Parathyroid adenoma (tissue), 2 donors: ENCODE measurements at regions not wholly inside any gene's neighbourhood (a gene's known extent, or its start where the extent isn't known, plus 50 kb on each side); places are given as distances from the start of the nearest gene placed in this dataset.

Experiments used
- H2AFZ ChIP-seq: fragments of 300-600 bp; sonication (generic); one replicate; pipeline ENCODE4 v1.7.0; 2017; ENCODE audit warnings: antibody characterized with exemption, mild to moderate bottlenecking
- H3K27ac ChIP-seq: fragments of 300-600 bp; sonication (generic); one replicate; pipeline ENCODE4 v1.7.0; 2017
- H3K27me3 ChIP-seq: fragments of 300-600 bp; sonication (generic); one replicate; pipeline ENCODE4 v1.7.0; 2017; ENCODE audit warnings: low read length; ENCODE audit not compliant: control insufficient read depth, insufficient read depth
- H3K36me3 ChIP-seq: fragments of 300-600 bp; sonication (generic); one replicate; pipeline ENCODE4 v1.7.0; 2017; ENCODE audit warnings: low read length; ENCODE audit not compliant: control insufficient read depth, insufficient read depth
- H3K4me1 ChIP-seq: fragments of 300-600 bp; sonication (generic); one replicate; pipeline ENCODE4 v1.7.0; 2017; ENCODE audit warnings: control low read depth
- H3K4me2 ChIP-seq: fragments of 300-600 bp; sonication (generic); one replicate; pipeline ENCODE4 v1.7.0; 2017; ENCODE audit warnings: low read length
- H3K4me3 ChIP-seq: fragments of 300-600 bp; sonication (generic); one replicate; pipeline ENCODE4 v1.7.0; 2017; ENCODE audit warnings: low read depth, low read length
- H3K79me2 ChIP-seq: fragments of 300-600 bp; sonication (generic); one replicate; pipeline ENCODE4 v1.7.0; 2017; ENCODE audit warnings: control low read depth
- H3K9ac ChIP-seq: fragments of 300-600 bp; sonication (generic); one replicate; pipeline ENCODE4 v1.7.0; 2017; ENCODE audit warnings: mild to moderate bottlenecking
- H3K9me3 ChIP-seq: fragments of 300-600 bp; sonication (generic); one replicate; pipeline ENCODE4 v1.7.0; 2017; ENCODE audit warnings: low read length; ENCODE audit not compliant: control insufficient read depth
- CTCF ChIP-seq: fragments of 300-600 bp; sonication (generic); IDR thresholded peaks from one replicate; pipeline ENCODE4 v1.7.0; 2017; ENCODE audit warnings: antibody characterized with exemption, mild to moderate bottlenecking
- donor health status: primary hyperparathyroidism.

GRCh38 chr2:134070281-134070741 is 183.6 kb upstream of the MGAT5 start:
- Histone ChIP-seq H3K9me3 (no peaks in the 10 kb centered on the region), H3K4me2 (no peak overlapping the region), H3K36me3 (no peaks in the 10 kb centered on the region), H3K79me2 (no peaks in the 10 kb centered on the region), H3K27me3 (no peaks in the 10 kb centered on the region), H3K27ac (no peak overlapping the region), H3K4me1 (no peaks in the 10 kb centered on the region), H2AFZ (no peak overlapping the region), H3K9ac (no peak overlapping the region), H3K4me3 (no peak overlapping the region)
- TF ChIP-seq CTCF: no peak

DNA sequence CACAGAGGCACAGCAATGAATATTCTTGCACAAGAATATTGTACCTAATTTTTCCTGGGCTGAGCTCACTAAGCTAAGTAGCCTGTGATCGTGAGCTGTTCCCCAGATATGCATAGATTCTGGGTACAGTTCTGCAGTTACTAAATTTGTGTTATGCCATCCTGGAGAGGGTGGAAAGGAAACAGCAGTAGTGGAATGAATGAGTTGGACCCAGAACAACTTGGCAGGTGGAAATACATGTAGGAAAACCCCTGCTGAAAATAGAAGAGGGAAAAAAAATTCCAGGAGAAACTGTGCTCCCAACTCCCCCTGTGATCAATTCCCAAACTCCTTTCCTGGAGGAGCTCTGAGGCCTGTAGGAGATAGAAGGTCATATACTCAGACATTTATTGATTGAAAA is 181.5 kb upstream of the MGAT5 start:
- H3K36me3 ChIP-seq: no peaks in the 10 kb centered on the region
- H3K4me3 ChIP-seq: no peak overlapping the region
- no peak overlapping the region for H2AFZ ChIP-seq
- H3K4me1 ChIP-seq: no peaks in the 10 kb centered on the region
- no peaks in the 10 kb centered on the region for H3K27me3 ChIP-seq
- no peak overlapping the region for H3K4me2 ChIP-seq
- TF ChIP-seq CTCF: no peak
- H3K9ac ChIP-seq: no peak overlapping the region
- H3K9me3 ChIP-seq: no peaks in the 10 kb centered on the region
- H3K27ac ChIP-seq: no peak overlapping the region
- H3K79me2 ChIP-seq: no peaks in the 10 kb centered on the region

DNA sequence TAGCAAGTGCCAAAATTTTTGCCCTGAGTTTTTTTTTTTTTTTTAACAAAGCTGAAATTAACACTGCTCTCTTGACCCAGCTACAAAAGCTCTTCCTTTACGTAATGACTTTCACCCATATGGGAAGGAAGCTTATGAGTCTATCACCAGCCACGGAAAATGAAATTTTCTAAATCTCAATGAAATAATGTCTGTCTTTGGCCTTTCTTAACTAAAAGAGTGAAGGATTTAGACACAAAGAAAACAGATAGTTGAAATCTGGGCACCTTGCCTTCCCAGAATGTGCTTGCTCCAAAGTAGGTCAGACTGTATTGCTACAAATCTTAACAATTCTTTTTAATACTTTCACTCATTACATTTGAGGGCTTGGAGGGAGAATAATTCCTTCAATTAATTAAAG is 180.8 kb upstream of the MGAT5 start:
- H3K9me3 ChIP-seq: no peaks in the 10 kb centered on the region

DNA sequence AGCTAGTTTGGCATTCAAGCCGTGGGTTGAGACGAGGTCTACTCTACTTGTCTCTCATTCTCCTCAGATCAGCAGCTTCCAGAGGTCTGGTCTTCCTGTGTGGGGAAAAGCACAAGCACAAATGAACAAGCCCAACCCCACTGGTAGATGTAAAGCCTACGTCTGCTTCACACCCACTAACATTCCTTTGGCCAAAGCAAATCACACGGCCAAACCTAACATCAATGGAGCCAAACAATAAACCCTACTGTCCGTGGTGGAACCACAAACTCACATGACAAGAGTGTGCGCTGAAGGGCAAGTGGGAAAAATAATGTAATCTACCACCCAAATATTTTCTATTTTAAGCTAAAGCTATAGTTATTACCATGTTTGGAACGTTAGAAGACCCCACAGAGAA is 179.3 kb upstream of the MGAT5 start:
- no peaks in the 10 kb centered on the region for H3K79me2 ChIP-seq
- no peak overlapping the region for H3K27ac ChIP-seq
- no peaks in the 10 kb centered on the region for H3K36me3 ChIP-seq
- H3K4me3 ChIP-seq: no peak overlapping the region
- no peak for TF ChIP-seq CTCF
- H3K27me3 ChIP-seq: no peaks in the 10 kb centered on the region
- no peaks in the 10 kb centered on the region for H3K9me3 ChIP-seq
- H2AFZ ChIP-seq: no peak overlapping the region
- H3K4me1 ChIP-seq: no peaks in the 10 kb centered on the region
- no peak overlapping the region for H3K4me2 ChIP-seq
- no peak overlapping the region for H3K9ac ChIP-seq

More for the DNA sequence above, 180.8 kb upstream of the MGAT5 start:
- Histone ChIP-seq H3K79me2 (no peaks in the 10 kb centered on the region), H3K27ac (no peak overlapping the region), H3K4me1 (no peaks in the 10 kb centered on the region), H3K4me2 (no peak overlapping the region), H3K9ac (no peak overlapping the region), H3K4me3 (no peak overlapping the region), H3K27me3 (no peaks in the 10 kb centered on the region), H2AFZ (no peak overlapping the region), H3K36me3 (no peaks in the 10 kb centered on the region)
- no peak for TF ChIP-seq CTCF

GRCh38 chr2:134075204-134075603 is 178.7 kb upstream of the MGAT5 start:
- Histone ChIP-seq H3K4me3 (no peak overlapping the region), H3K36me3 (no peaks in the 10 kb centered on the region), H3K27me3 (no peaks in the 10 kb centered on the region), H2AFZ (no peak overlapping the region), H3K79me2 (no peaks in the 10 kb centered on the region), H3K27ac (no peak overlapping the region), H3K9me3 (no peaks in the 10 kb centered on the region), H3K4me1 (no peaks in the 10 kb centered on the region), H3K4me2 (no peak overlapping the region), H3K9ac (no peak overlapping the region)
- no peak for TF ChIP-seq CTCF
